ENCODE measurements at regions not wholly inside any gene's neighbourhood (a gene's known extent, or its start where the extent isn't known, plus 50 kb on each side); places are given as distances from the start of the nearest gene placed in this dataset.

GRCh38 chr12:68479896-68480291 lies 130.8 kb upstream of the RAP1B start:
- Mint-ChIP-seq H3K4me3 (no peak overlapping the region), H3K9me3 (peaks cover 3% of the 10 kb centered on the region), H3K27ac (no peak overlapping the region), H3K4me1 (ENCODE audit: low read depth) (peaks cover 26% of the 10 kb centered on the region), H3K27me3 (no peaks in the 10 kb centered on the region), H3K36me3 (ENCODE audit: low read depth) (no peaks in the 10 kb centered on the region)
- Histone ChIP-seq H3K4me3 (ENCODE audit: low read length) (no peak overlapping the region), H3K9me3 (ENCODE audit: control insufficient read depth in 1 of 2, insufficient read depth in 1 of 2, low read length in 2 of 2) (no peaks in the 10 kb centered on the region), H3K27ac (ENCODE audit: low read depth in 1 of 2, low read length in 2 of 2) (no peak overlapping the region), H3K36me3 (ENCODE audit: insufficient read depth, low read length) (no peaks in the 10 kb centered on the region), H3K27me3 (ENCODE audit: control insufficient read depth in 1 of 2, insufficient read depth in 2 of 2, low read length in 2 of 2) (no peaks in the 10 kb centered on the region), H3K4me1 (ENCODE audit: insufficient read depth, low read length) (peaks cover 19% of the 10 kb centered on the region)
- no peak for TF ChIP-seq CTCF (IDR thresholded peaks at IDR 0.05)
- CTCF ChIA-PET, result no interaction called here
- ATAC-seq (ENCODE audit: poor library complexity) (no peak), DNase-seq (no peak)
- POLR2A ChIA-PET, result no interaction called here
- intact Hi-C loops (cut with DNase I, micrococcal nuclease), result no loop called here

- Histone ChIP-seq H3K36me3 (ENCODE audit: insufficient read depth, low read length) (no peaks in the 10 kb centered on the region), H3K27ac (ENCODE audit: low read depth in 1 of 2, low read length in 2 of 2) (no peak overlapping the region)
- no peak overlapping the region for H3K27ac Mint-ChIP-seq
Measured at GRCh38 chr12:68480526-68480925, 130.2 kb upstream of the RAP1B start.

GRCh38 chr12:68481181-68481941 lies 129.3 kb upstream of the RAP1B start:
- Mint-ChIP-seq H3K4me3 (no peak overlapping the region), H3K9me3 (peaks cover 3% of the 10 kb centered on the region), H3K4me1 (ENCODE audit: low read depth) (peaks cover 26% of the 10 kb centered on the region), H3K36me3 (ENCODE audit: low read depth) (no peaks in the 10 kb centered on the region), H3K27ac (no peak overlapping the region), H3K27me3 (no peaks in the 10 kb centered on the region)
- no peak for ATAC-seq (ENCODE audit: poor library complexity)
- peak in 2 of 14 experiments; percentile 30 to 48 for DNase-seq
- no peak for TF ChIP-seq CTCF (IDR thresholded peaks at IDR 0.05)
- CTCF ChIA-PET, result no interaction called here
- H3K36me3 ChIP-seq (ENCODE audit: insufficient read depth, low read length), result no peaks in the 10 kb centered on the region
- peaks cover 19% of the 10 kb centered on the region for H3K4me1 ChIP-seq (ENCODE audit: insufficient read depth, low read length)
- no peaks in the 10 kb centered on the region for H3K9me3 ChIP-seq (ENCODE audit: control insufficient read depth in 1 of 2, insufficient read depth in 1 of 2, low read length in 2 of 2)
- no peak overlapping the region for H3K4me3 ChIP-seq (ENCODE audit: low read length)
- no peaks in the 10 kb centered on the region for H3K27me3 ChIP-seq (ENCODE audit: control insufficient read depth in 1 of 2, insufficient read depth in 2 of 2, low read length in 2 of 2)
- POLR2A ChIA-PET, result interaction anchor here (0.5 to 1.6 kb wide), 2 partner anchors 30 to 93 kb away, joined by 3 to 4 read pairs; no protein-coding TSS in a partner anchor
- H3K27ac ChIP-seq (ENCODE audit: low read depth in 1 of 2, low read length in 2 of 2), result no peak overlapping the region
- intact Hi-C loops (cut with DNase I, micrococcal nuclease), result no loop called here

More at GRCh38 chr12:68480526-68480925, 130.2 kb upstream of the RAP1B start:
- Mint-ChIP-seq H3K36me3 (ENCODE audit: low read depth) (no peaks in the 10 kb centered on the region), H3K27me3 (no peaks in the 10 kb centered on the region), H3K4me3 (no peak overlapping the region), H3K4me1 (ENCODE audit: low read depth) (peaks cover 26% of the 10 kb centered on the region), H3K9me3 (peaks cover 3% of the 10 kb centered on the region)
- H3K27me3 ChIP-seq (ENCODE audit: control insufficient read depth in 1 of 2, insufficient read depth in 2 of 2, low read length in 2 of 2), result no peaks in the 10 kb centered on the region
- intact Hi-C loops (cut with DNase I, micrococcal nuclease), result no loop called here
- H3K9me3 ChIP-seq (ENCODE audit: control insufficient read depth in 1 of 2, insufficient read depth in 1 of 2, low read length in 2 of 2), result no peaks in the 10 kb centered on the region
- no peak for TF ChIP-seq CTCF (IDR thresholded peaks at IDR 0.05)
- ChIA-PET CTCF (no interaction called here), POLR2A (no interaction called here)
- peaks cover 19% of the 10 kb centered on the region for H3K4me1 ChIP-seq (ENCODE audit: insufficient read depth, low read length)
- DNase-seq (no peak), ATAC-seq (ENCODE audit: poor library complexity) (no peak)
- H3K4me3 ChIP-seq (ENCODE audit: low read length), result no peak overlapping the region

Data from CD4-positive, alpha-beta T cell (primary cell).